ENCODE measurements at regions not wholly inside any gene's neighbourhood (a gene's known extent, or its start where the extent isn't known, plus 50 kb on each side); places are given as distances from the start of the nearest gene placed in this dataset.

- TF ChIP-seq, protein P1, sequence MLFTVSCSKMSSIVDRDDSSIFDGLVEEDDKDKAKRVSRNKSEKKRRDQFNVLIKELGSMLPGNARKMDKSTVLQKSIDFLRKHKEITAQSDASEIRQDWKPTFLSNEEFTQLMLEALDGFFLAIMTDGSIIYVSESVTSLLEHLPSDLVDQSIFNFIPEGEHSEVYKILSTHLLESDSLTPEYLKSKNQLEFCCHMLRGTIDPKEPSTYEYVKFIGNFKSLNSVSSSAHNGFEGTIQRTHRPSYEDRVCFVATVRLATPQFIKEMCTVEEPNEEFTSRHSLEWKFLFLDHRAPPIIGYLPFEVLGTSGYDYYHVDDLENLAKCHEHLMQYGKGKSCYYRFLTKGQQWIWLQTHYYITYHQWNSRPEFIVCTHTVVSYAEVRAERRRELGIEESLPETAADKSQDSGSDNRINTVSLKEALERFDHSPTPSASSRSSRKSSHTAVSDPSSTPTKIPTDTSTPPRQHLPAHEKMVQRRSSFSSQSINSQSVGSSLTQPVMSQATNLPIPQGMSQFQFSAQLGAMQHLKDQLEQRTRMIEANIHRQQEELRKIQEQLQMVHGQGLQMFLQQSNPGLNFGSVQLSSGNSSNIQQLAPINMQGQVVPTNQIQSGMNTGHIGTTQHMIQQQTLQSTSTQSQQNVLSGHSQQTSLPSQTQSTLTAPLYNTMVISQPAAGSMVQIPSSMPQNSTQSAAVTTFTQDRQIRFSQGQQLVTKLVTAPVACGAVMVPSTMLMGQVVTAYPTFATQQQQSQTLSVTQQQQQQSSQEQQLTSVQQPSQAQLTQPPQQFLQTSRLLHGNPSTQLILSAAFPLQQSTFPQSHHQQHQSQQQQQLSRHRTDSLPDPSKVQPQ (CRISPR knock-in tag; IDR thresholded peaks at IDR 0.05; ENCODE audit: borderline replicate concordance): no peak
- TF ChIP-seq PYGO2 (tag; IDR thresholded peaks at IDR 0.05): no peak
- TF ChIP-seq SRSF3 (IDR thresholded peaks at IDR 0.05; ENCODE audit: insufficient read depth, low read length): no peak
- no peak for TF ChIP-seq ZNF584 (CRISPR knock-in tag; IDR thresholded peaks at IDR 0.05; ENCODE audit: low read depth)
- no peak for TF ChIP-seq NUFIP1 (IDR thresholded peaks at IDR 0.05; ENCODE audit: partially characterized antibody)
- TF ChIP-seq, protein P2, sequence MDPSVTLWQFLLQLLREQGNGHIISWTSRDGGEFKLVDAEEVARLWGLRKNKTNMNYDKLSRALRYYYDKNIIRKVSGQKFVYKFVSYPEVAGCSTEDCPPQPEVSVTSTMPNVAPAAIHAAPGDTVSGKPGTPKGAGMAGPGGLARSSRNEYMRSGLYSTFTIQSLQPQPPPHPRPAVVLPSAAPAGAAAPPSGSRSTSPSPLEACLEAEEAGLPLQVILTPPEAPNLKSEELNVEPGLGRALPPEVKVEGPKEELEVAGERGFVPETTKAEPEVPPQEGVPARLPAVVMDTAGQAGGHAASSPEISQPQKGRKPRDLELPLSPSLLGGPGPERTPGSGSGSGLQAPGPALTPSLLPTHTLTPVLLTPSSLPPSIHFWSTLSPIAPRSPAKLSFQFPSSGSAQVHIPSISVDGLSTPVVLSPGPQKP (CRISPR knock-in tag; IDR thresholded peaks at IDR 0.05): no peak
- TF ChIP-seq GMEB1 (CRISPR knock-in tag; IDR thresholded peaks at IDR 0.05): no peak
- TF ChIP-seq GTF2A2 (tag; IDR thresholded peaks at IDR 0.05): no peak
Measured at GRCh38 chrX:33307911-33308354, 96.6 kb upstream of the DMD start (continued).

All from K562 (cell line).